ENCODE measurements at regions not wholly inside any gene's neighbourhood (a gene's known extent, or its start where the extent isn't known, plus 50 kb on each side); places are given as distances from the start of the nearest gene placed in this dataset.

- TF ChIP-seq, protein P1, sequence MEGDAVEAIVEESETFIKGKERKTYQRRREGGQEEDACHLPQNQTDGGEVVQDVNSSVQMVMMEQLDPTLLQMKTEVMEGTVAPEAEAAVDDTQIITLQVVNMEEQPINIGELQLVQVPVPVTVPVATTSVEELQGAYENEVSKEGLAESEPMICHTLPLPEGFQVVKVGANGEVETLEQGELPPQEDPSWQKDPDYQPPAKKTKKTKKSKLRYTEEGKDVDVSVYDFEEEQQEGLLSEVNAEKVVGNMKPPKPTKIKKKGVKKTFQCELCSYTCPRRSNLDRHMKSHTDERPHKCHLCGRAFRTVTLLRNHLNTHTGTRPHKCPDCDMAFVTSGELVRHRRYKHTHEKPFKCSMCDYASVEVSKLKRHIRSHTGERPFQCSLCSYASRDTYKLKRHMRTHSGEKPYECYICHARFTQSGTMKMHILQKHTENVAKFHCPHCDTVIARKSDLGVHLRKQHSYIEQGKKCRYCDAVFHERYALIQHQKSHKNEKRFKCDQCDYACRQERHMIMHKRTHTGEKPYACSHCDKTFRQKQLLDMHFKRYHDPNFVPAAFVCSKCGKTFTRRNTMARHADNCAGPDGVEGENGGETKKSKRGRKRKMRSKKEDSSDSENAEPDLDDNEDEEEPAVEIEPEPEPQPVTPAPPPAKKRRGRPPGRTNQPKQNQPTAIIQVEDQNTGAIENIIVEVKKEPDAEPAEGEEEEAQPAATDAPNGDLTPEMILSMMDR (IDR thresholded peaks at IDR 0.05; ENCODE audit: extremely low read depth, insufficient read depth, missing control alignments) = no peak
- no peak for DNase-seq (ENCODE audit: low spot score)
- in situ Hi-C loops (cut with MboI; ENCODE audit: low pct_unique_long_range_greater_than_20kb, low sequenced_read_pairs, unreplicated experiment) = no loop called here
Observed at GRCh38 chr1:170219163-170219562, 73.4 kb downstream of the NTMT2 start.

DNA sequence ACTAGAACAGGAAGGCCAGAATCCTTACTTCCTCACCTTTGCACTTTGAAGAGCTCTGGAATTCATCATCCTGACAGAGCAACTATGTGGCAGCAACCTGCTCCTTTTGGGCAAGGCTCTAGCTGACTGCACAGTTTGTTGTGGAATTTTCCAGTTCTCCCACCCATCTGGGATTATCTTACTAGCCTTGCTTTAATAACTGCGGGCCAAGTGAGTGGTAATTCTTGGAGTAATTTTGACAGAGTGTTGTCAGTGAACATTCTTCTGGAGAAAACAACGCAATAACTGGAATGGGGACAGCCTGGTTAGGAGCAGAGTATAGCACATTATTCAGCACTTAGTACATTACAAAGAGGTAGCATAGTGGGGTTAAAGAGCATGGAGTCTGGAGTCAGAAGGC, 75.3 kb downstream of the NTMT2 start:
- TF ChIP-seq, protein P1 (IDR thresholded peaks at IDR 0.05; ENCODE audit: extremely low read depth, insufficient read depth, missing control alignments) = no peak
- in situ Hi-C loops (cut with MboI; ENCODE audit: low pct_unique_long_range_greater_than_20kb, low sequenced_read_pairs, unreplicated experiment) = no loop called here
- no peak for DNase-seq (ENCODE audit: low spot score)

DNA sequence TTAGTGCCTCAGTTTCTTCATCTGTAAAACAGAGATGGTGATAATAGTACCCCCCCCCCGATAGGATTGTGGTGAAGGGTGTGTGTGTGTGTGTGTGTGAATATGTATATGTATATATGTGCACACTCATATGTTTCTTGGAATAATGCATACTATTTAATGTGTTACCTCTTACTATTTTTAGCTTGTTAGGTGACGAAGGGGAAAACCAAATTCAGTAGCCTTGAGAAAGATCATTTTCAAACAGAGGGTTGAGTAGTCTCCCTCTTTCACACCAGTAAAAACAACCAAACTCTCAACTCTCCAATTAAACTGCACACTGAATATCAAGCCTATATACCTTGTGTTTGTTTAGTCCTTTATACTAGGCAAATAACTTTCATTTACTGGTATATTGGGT, 75.7 kb downstream of the NTMT2 start:
- TF ChIP-seq, protein P1 (IDR thresholded peaks at IDR 0.05; ENCODE audit: extremely low read depth, insufficient read depth, missing control alignments) = no peak
- in situ Hi-C loops (cut with MboI; ENCODE audit: low pct_unique_long_range_greater_than_20kb, low sequenced_read_pairs, unreplicated experiment) = no loop called here

GRCh38 chr1:170224469-170224868, 78.7 kb downstream of the NTMT2 start:
- in situ Hi-C loops (cut with MboI; ENCODE audit: low pct_unique_long_range_greater_than_20kb, low sequenced_read_pairs, unreplicated experiment) = no loop called here
- TF ChIP-seq, protein P1 (IDR thresholded peaks at IDR 0.05; ENCODE audit: extremely low read depth, insufficient read depth, missing control alignments) = no peak
- DNase-seq (ENCODE audit: low spot score) = no peak

More for the DNA sequence above, 75.7 kb downstream of the NTMT2 start:
- no peak for DNase-seq (ENCODE audit: low spot score)

DNA sequence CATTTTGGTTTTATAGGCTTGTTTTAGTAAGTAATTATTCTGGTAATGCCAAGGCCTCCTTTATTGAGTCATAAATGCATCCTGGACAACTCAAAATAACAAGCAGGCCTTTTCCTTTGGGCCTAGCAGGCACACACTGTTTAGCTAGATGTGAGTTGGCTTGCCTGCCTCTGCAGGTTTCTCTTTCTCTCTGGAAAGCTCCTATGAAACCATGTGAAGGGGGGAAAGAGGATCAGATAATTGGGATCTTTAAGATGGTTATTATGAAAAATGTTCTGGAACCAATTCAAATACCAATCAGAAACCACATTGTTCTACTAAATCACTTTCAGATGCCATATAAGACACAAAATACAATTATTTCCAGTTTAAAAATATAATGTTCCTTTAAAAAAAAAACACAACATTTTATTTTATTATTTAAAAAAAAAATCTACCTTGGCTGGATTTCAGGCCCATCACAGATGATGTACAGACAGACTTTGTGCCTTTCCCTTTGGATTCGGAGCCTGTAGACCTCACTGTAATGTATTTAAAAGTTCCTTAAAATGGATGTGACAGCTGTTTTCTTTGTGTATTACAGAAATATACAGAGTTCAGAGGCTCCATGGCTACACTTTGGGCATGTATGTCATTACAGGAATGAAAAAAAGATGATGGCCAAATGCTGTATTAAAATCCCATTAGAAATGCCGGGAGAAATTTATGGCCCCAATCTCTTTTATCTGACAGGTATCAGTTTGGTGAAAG, 80.2 kb downstream of the NTMT2 start:
- TF ChIP-seq, protein P1 (IDR thresholded peaks at IDR 0.05; ENCODE audit: extremely low read depth, insufficient read depth, missing control alignments) = no peak
- DNase-seq (ENCODE audit: low spot score) = no peak
- in situ Hi-C loops (cut with MboI; ENCODE audit: low pct_unique_long_range_greater_than_20kb, low sequenced_read_pairs, unreplicated experiment) = no loop called here

DNA sequence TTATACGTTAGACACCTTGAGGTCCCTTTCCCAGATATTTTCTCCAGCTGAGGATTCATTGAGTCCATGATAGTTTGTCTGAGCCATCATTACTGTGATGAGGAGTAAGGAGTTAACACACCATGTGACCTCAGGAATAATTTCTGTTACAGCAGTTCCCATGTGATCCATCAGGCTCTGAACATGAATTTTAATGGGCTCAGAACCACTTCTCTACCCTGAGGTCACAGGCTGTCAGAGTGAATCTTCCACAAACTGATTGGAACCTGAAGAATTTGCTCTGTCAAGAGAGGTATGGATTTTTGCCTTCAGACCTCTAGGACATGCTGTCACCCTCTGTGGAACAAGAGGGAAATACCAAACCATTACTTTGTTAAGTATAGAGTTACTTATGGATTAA, 81.0 kb downstream of the NTMT2 start:
- DNase-seq (ENCODE audit: low spot score) = no peak
- in situ Hi-C loops (cut with MboI; ENCODE audit: low pct_unique_long_range_greater_than_20kb, low sequenced_read_pairs, unreplicated experiment) = no loop called here
- TF ChIP-seq, protein P1 (IDR thresholded peaks at IDR 0.05; ENCODE audit: extremely low read depth, insufficient read depth, missing control alignments) = no peak
